Mammary epithelial cell (primary cell): ENCODE measurements at regions not wholly inside any gene's neighbourhood (a gene's known extent, or its start where the extent isn't known, plus 50 kb on each side); places are given as distances from the start of the nearest gene placed in this dataset.

Experiments used
- CTCF ChIP-seq, 2 donors: IDR thresholded peaks in 1 of 2; conservative IDR thresholded peaks in 1 of 2; 2 replicates each; pipeline ENCODE4 v1.5.1; 2011 to 2012; ENCODE audit warnings: inconsistent platforms in 2 of 2, low read length in 2 of 2, mild to moderate bottlenecking in 2 of 2, control low read depth in 1 of 2, low read depth in 1 of 2; ENCODE audit not compliant: insufficient read depth in 1 of 2; ENCODE audit errors: extremely low read depth in 1 of 2
- EZH2 ChIP-seq: IDR thresholded peaks from 2 replicates; pipeline ENCODE4 v1.6.1; 2012; ENCODE audit warnings: low read length, inconsistent platforms, borderline replicate concordance

GRCh38 chr2:240271716-240272341, 131.4 kb upstream of the OTOS start:
- TF ChIP-seq CTCF (conservative IDR thresholded peaks at IDR 0.05 in 1 of 2, IDR thresholded peaks at IDR 0.05 in 1 of 2; ENCODE audit: extremely low read depth in 1 of 2, insufficient read depth in 1 of 2, low read depth in 1 of 2, low read length in 2 of 2) (no peak), EZH2 (no peak)
